Naive thymus-derived CD4-positive, alpha-beta T cell (primary cell): ENCODE measurements at regions not wholly inside any gene's neighbourhood (a gene's known extent, or its start where the extent isn't known, plus 50 kb on each side); places are given as distances from the start of the nearest gene placed in this dataset.
A peak's percentile ranks its signal among the peaks of the same experiment; 100 is the strongest.

Source experiments
- ATAC-seq: fragments of 150-1000 bp; cut with Tn5 transposase; 2 replicates; pipeline ENCODE4 v1.10.0; 2021; ENCODE audit warnings: mild to moderate bottlenecking, moderate library complexity
- CTCF ChIA-PET: fragments of 350-600 bp; sonication (Branson Sonifier 250); formaldehyde crosslinking; loops from one replicate; lab custom pipeline; 2021; ENCODE audit warnings: antibody characterized with exemption; lab: Charles Lee
- POLR2A ChIA-PET: fragments of 350-600 bp; sonication (Branson Sonifier 250); formaldehyde crosslinking; loops from one replicate; lab custom pipeline; 2021; ENCODE audit warnings: antibody characterized with exemption, inconsistent platforms; lab: Charles Lee
- DNase-seq, 9 donors: peaks; one replicate each; pipeline versions ENCODE4 v3.0.0 to v3.0.0-alpha.2; 2020 to 2022; ENCODE audit warnings: mixed read lengths in 1 of 9
- H3K27ac ChIP-seq: one replicate; pipeline ENCODE4 v1.7.0; 2013; ENCODE audit warnings: mild to moderate bottlenecking, low read depth, low read length, moderate library complexity
- H3K27me3 ChIP-seq, 2 donors: one replicate each; pipeline ENCODE4 v1.7.0; 2013; ENCODE audit warnings: low read length in 2 of 2, mild to moderate bottlenecking in 2 of 2, moderate library complexity in 2 of 2; ENCODE audit not compliant: control insufficient read depth in 2 of 2, insufficient read depth in 2 of 2
- H3K36me3 ChIP-seq, 3 experiments: 1 replicate in 2 of 3; 2 replicates in 1 of 3; pipeline ENCODE4 v1.7.0; 2013; ENCODE audit warnings: low read length in 3 of 3, mild to moderate bottlenecking in 3 of 3, moderate library complexity in 1 of 3; ENCODE audit not compliant: insufficient read depth in 3 of 3, control insufficient read depth in 2 of 3
- H3K4me1 ChIP-seq, 2 donors: one replicate each; pipeline ENCODE4 v1.7.0; 2013; ENCODE audit warnings: low read length in 2 of 2, mild to moderate bottlenecking in 2 of 2, moderate library complexity in 1 of 2; ENCODE audit not compliant: control insufficient read depth in 2 of 2, insufficient read depth in 2 of 2
- H3K4me3 ChIP-seq: 2 replicates; pipeline ENCODE4 v1.7.0; 2013; ENCODE audit warnings: mild to moderate bottlenecking, low read length
- H3K9me3 ChIP-seq, 3 experiments: 1 replicate in 2 of 3; 2 replicates in 1 of 3; pipeline ENCODE4 v1.7.0; 2013; ENCODE audit warnings: low read length in 3 of 3; ENCODE audit not compliant: control insufficient read depth in 2 of 3
- H3K27ac Mint-ChIP-seq, 9 donors: one replicate each; pipeline ENCODE4 v1.8.0; 2020 to 2022; ENCODE audit warnings: mixed read lengths in 9 of 9, mild to moderate bottlenecking in 8 of 9, moderate library complexity in 5 of 9, inconsistent platforms in 2 of 9
- H3K27me3 Mint-ChIP-seq, 5 donors: one replicate each; pipeline ENCODE4 v1.8.0; 2021 to 2022; ENCODE audit warnings: mixed read lengths in 5 of 5, mild to moderate bottlenecking in 1 of 5
- H3K36me3 Mint-ChIP-seq, 5 donors: one replicate each; pipeline ENCODE4 v1.8.0; 2020 to 2022; ENCODE audit warnings: mixed read lengths in 5 of 5, mild to moderate bottlenecking in 3 of 5, inconsistent platforms in 1 of 5
- H3K4me1 Mint-ChIP-seq, 7 donors: one replicate each; pipeline ENCODE4 v1.8.0; 2020 to 2022; ENCODE audit warnings: mixed read lengths in 7 of 7, mild to moderate bottlenecking in 3 of 7, inconsistent platforms in 1 of 7
- H3K4me3 Mint-ChIP-seq, 10 donors: one replicate each; pipeline ENCODE4 v1.8.0; 2020 to 2022; ENCODE audit warnings: mild to moderate bottlenecking in 10 of 10, mixed read lengths in 10 of 10, moderate library complexity in 6 of 10, inconsistent platforms in 2 of 10
- H3K9me3 Mint-ChIP-seq, 11 donors: one replicate each; pipeline ENCODE4 v1.8.0; 2020 to 2022; ENCODE audit warnings: mixed read lengths in 11 of 11, mild to moderate bottlenecking in 4 of 11, inconsistent platforms in 1 of 11, moderate library complexity in 1 of 11
- intact Hi-C, 2 donors: fragments of 100-400 bp; cut with micrococcal nuclease; formaldehyde crosslinking; loops; one replicate each; pipeline ENCODE4 v1.15.1; 2023

DNA sequence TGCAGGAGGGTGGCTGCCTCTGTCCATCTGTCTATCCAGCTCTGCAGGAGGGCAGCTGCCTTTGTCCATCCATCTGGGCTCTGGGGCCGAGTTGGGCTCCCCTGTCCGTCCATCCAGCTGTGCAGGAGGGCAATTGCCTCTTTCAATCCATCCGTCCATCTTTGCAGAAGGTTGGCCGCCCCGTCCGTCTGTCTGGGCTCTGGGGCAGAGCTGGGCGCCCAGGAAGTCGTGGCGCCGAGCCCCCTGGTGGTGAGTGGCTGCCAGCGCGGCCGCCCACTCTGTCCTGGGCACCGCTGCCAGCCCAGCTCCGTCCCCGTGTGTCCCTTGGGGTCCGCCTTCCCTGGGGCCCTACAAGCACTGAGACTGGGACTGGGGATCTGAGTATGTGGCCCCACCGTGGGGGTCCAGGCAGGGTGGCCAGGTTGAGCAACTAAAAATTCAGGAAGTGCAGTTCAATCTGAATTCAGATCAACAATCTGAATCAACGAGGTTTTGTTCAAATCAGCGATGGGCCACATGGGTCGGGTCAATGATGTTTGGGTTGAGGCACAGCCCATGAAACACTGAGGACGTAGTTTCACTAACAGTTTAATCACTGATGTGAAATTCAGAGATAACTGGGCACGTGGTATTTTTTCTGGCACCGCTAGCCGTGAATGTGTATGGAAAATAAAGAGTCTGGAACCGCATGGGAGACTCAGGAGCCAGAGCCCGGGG is 99.1 kb upstream of the ACTRT2 start:
- ATAC-seq (peak; percentile 42), DNase-seq (peak in 8 of 9 donors; percentile 15 to 53 (median 27))
- Histone ChIP-seq H3K9me3 (no peaks in the 10 kb centered on the region), H3K27me3 (no peaks in the 10 kb centered on the region), H3K27ac (no peak overlapping the region), H3K4me3 (no peak overlapping the region), H3K4me1 (no peaks in the 10 kb centered on the region), H3K36me3 (no peaks in the 10 kb centered on the region)
- intact Hi-C loops = loop anchor here in 1 of 2 donors (5.0 kb wide), 1 partner anchor 100 kb away; no protein-coding TSS in a partner anchor
- Mint-ChIP-seq H3K27me3 (peaks cover 0 to 3% (median 0%) of the 10 kb centered on the region in 5 donors), H3K4me1 (peaks cover 0 to 3% (median 0%) of the 10 kb centered on the region in 7 donors), H3K4me3 (no peak overlapping the region), H3K36me3 (no peaks in the 10 kb centered on the region), H3K9me3 (no peaks in the 10 kb centered on the region), H3K27ac (peak overlapping the region in 2 of 9 donors; percentile 10 to 38)
- POLR2A ChIA-PET = no interaction called here
- CTCF ChIA-PET = interaction anchor here (0.7 to 1.9 kb wide), 5 partner anchors 9 to 509 kb away, joined by 3 to 5 read pairs (median 3); partner anchors contain the start of gene TNFRSF14

GRCh38 chr1:2923351-2923750 is 97.9 kb upstream of the ACTRT2 start:
- H3K9me3 ChIP-seq = no peaks in the 10 kb centered on the region
- POLR2A ChIA-PET = no interaction called here
- H3K27me3 ChIP-seq = no peaks in the 10 kb centered on the region
- H3K4me3 Mint-ChIP-seq = no peak overlapping the region
- CTCF ChIA-PET = no interaction called here
- no peak for DNase-seq
- no peak overlapping the region for H3K27ac ChIP-seq
- H3K36me3 Mint-ChIP-seq = no peaks in the 10 kb centered on the region
- H3K27ac Mint-ChIP-seq = no peak overlapping the region
- intact Hi-C loops = loop anchor here in 1 of 2 donors (5.0 kb wide), 1 partner anchor 101 kb away; no protein-coding TSS in a partner anchor
- H3K36me3 ChIP-seq = no peaks in the 10 kb centered on the region
- ATAC-seq = no peak
- H3K4me3 ChIP-seq = no peak overlapping the region
- H3K4me1 Mint-ChIP-seq = peaks cover 0 to 3% (median 0%) of the 10 kb centered on the region in 7 donors
- no peaks in the 10 kb centered on the region for H3K9me3 Mint-ChIP-seq
- no peaks in the 10 kb centered on the region for H3K4me1 ChIP-seq
- H3K27me3 Mint-ChIP-seq = peaks cover 0 to 3% (median 0%) of the 10 kb centered on the region in 5 donors

- ChIA-PET CTCF (no interaction called here), POLR2A (no interaction called here)
- no peaks in the 10 kb centered on the region for H3K9me3 Mint-ChIP-seq
Observed at GRCh38 chr1:2925291-2925690, 96.0 kb upstream of the ACTRT2 start.

DNA sequence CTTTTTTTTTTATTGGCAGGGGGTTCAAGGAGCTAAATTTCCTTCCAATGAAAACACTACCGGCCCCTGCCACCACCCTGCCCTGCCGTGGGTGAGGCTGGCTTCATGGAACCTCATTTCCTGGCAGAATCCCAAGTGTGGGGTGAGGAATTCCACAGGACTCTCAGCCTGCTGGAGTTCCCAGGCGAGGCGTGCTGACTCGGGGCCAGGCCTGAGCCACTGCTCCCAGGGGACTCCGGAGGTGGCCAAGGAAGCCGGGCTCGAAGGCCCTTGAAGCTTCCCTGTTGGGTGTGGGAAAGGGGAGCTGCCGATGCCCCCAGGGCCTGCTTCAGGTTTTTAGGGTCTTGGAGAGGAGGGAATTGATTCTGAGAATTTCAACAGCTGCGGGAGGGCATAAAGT is 95.3 kb upstream of the ACTRT2 start:
- Mint-ChIP-seq H3K4me1 (peaks cover 0 to 3% (median 0%) of the 10 kb centered on the region in 7 donors), H3K9me3 (no peaks in the 10 kb centered on the region), H3K27me3 (peaks cover 0 to 3% (median 0%) of the 10 kb centered on the region in 5 donors), H3K27ac (no peak overlapping the region), H3K36me3 (no peaks in the 10 kb centered on the region), H3K4me3 (no peak overlapping the region)
- H3K4me3 ChIP-seq = no peak overlapping the region
- ChIA-PET CTCF (no interaction called here), POLR2A (no interaction called here)
- H3K27ac ChIP-seq = no peak overlapping the region
- no peak for ATAC-seq
- H3K36me3 ChIP-seq = no peaks in the 10 kb centered on the region
- no peak for DNase-seq
- intact Hi-C loops = no loop called here
- H3K27me3 ChIP-seq = no peaks in the 10 kb centered on the region
- no peaks in the 10 kb centered on the region for H3K4me1 ChIP-seq
- H3K9me3 ChIP-seq = no peaks in the 10 kb centered on the region

More at GRCh38 chr1:2925291-2925690, 96.0 kb upstream of the ACTRT2 start:
- DNase-seq (no peak), ATAC-seq (no peak)
- Histone ChIP-seq H3K27ac (no peak overlapping the region), H3K9me3 (no peaks in the 10 kb centered on the region), H3K4me3 (no peak overlapping the region), H3K27me3 (no peaks in the 10 kb centered on the region), H3K4me1 (no peaks in the 10 kb centered on the region), H3K36me3 (no peaks in the 10 kb centered on the region)
- H3K4me3 Mint-ChIP-seq = no peak overlapping the region
- intact Hi-C loops = no loop called here
- peaks cover 0 to 3% (median 0%) of the 10 kb centered on the region in 5 donors for H3K27me3 Mint-ChIP-seq
- no peaks in the 10 kb centered on the region for H3K36me3 Mint-ChIP-seq
- H3K4me1 Mint-ChIP-seq = peaks cover 0 to 3% (median 0%) of the 10 kb centered on the region in 7 donors
- H3K27ac Mint-ChIP-seq = no peak overlapping the region

GRCh38 chr1:2926447-2927055 is 94.7 kb upstream of the ACTRT2 start:
- no peaks in the 10 kb centered on the region for H3K9me3 Mint-ChIP-seq
- no peak overlapping the region for H3K4me3 ChIP-seq
- no peak overlapping the region for H3K4me3 Mint-ChIP-seq
- peak; percentile 32 for ATAC-seq
- DNase-seq = no peak
- peaks cover 0 to 3% (median 0%) of the 10 kb centered on the region in 7 donors for H3K4me1 Mint-ChIP-seq
- no peaks in the 10 kb centered on the region for H3K27me3 ChIP-seq
- H3K9me3 ChIP-seq = no peaks in the 10 kb centered on the region
- no peaks in the 10 kb centered on the region for H3K36me3 Mint-ChIP-seq
- H3K4me1 ChIP-seq = no peaks in the 10 kb centered on the region
- peaks cover 0 to 3% (median 0%) of the 10 kb centered on the region in 5 donors for H3K27me3 Mint-ChIP-seq
- H3K27ac ChIP-seq = no peak overlapping the region
- ChIA-PET CTCF (interaction anchor here (0.7 kb wide), 1 partner anchor 18 kb away, joined by 5 read pairs; no protein-coding TSS in a partner anchor), POLR2A (no interaction called here)
- intact Hi-C loops = no loop called here
- no peaks in the 10 kb centered on the region for H3K36me3 ChIP-seq
- no peak overlapping the region for H3K27ac Mint-ChIP-seq

DNA sequence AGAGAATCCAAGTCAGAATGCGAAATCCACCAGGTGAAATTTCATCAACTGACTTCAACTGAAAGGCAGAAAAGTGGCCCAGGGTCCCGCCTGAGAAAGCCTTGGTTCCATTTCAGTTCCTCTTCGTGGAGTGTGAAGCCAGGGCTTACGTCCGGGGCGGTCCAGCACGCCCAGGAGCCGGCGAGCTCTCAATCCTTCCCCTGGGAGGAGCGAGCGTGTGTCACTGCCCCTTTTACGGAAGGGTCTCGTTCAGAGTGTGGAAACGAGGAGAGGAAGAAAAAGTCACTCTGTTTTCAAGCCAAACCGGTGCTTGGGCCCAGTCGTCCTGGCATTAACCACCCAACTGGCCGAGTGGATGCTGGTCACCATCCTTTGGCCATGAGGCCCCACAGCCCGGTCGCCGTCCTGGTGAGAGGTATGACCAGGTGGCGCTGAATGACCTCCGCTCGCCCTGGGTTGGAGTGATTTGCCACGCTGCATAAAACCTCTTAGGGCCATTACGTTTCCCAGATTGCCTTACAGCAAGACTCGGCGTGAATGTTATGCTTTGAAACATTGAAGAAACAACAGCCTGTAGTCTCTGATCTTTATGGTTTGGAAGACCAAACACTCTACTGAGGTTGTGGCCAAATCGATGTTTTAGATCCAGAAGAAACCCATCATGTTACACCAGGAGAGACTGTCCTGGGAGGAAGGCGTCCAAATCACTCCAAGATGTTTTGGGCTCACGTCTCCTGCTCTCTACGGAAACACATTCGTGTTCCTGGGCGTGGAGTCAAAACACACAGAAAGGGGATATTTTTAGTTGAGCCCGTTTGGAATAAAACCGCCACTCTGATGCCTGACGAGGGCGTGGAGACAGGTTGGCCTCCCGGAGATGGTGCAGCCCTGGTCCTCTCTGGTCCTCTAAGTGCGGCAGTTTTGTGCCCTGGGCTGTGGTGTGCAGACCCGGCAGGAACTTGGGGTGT is 93.6 kb upstream of the ACTRT2 start:
- H3K9me3 Mint-ChIP-seq = no peaks in the 10 kb centered on the region
- no peaks in the 10 kb centered on the region for H3K9me3 ChIP-seq
- no peak overlapping the region for H3K4me3 ChIP-seq
- DNase-seq (no peak), ATAC-seq (peak; percentile 36)
- no peak overlapping the region for H3K27ac Mint-ChIP-seq
- no peaks in the 10 kb centered on the region for H3K4me1 ChIP-seq
- H3K27ac ChIP-seq = no peak overlapping the region
- intact Hi-C loops = no loop called here
- H3K27me3 ChIP-seq = no peaks in the 10 kb centered on the region
- peaks cover 0 to 7% (median 0%) of the 10 kb centered on the region in 5 donors for H3K27me3 Mint-ChIP-seq
- no peak overlapping the region for H3K4me3 Mint-ChIP-seq
- ChIA-PET CTCF (interaction anchor here (0.7 kb wide), 1 partner anchor 20 kb away, joined by 5 read pairs; no protein-coding TSS in a partner anchor), POLR2A (interaction anchor here (0.6 kb wide), 1 partner anchor 34 kb away, joined by 3 read pairs; no protein-coding TSS in a partner anchor)
- H3K4me1 Mint-ChIP-seq = no peaks in the 10 kb centered on the region
- no peaks in the 10 kb centered on the region for H3K36me3 Mint-ChIP-seq
- no peaks in the 10 kb centered on the region for H3K36me3 ChIP-seq
